GM12865 (cell line): ENCODE measurements at regions not wholly inside any gene's neighbourhood (a gene's known extent, or its start where the extent isn't known, plus 50 kb on each side); places are given as distances from the start of the nearest gene placed in this dataset.

Source experiments
- DNase-seq: peaks from one replicate; pipeline ENCODE4 v3.0.0; 2010; ENCODE audit warnings: low read depth
- H3K4me3 ChIP-seq: 2 replicates; pipeline ENCODE4 v1.5.1; 2011; ENCODE audit warnings: mild to moderate bottlenecking, low read depth, low read length, control low read depth
- CTCF ChIP-seq: IDR thresholded peaks from 2 replicates; pipeline ENCODE4 v1.5.1; 2011; ENCODE audit warnings: low read length, control low read depth, low read depth, inconsistent platforms; ENCODE audit not compliant: insufficient read depth; ENCODE audit errors: missing control alignments

GRCh38 chr4:33255094-33255493 lies 2534.9 kb downstream of the PCDH7 start:
- TF ChIP-seq CTCF = no peak
- H3K4me3 ChIP-seq = no peak overlapping the region
- DNase-seq = no peak

GRCh38 chr4:33255507-33255906 lies 2535.3 kb downstream of the PCDH7 start:
- no peak overlapping the region for H3K4me3 ChIP-seq
- no peak for TF ChIP-seq CTCF

GRCh38 chr4:33262824-33263223 lies 2542.7 kb downstream of the PCDH7 start:
- no peak for DNase-seq
- no peak for TF ChIP-seq CTCF
- H3K4me3 ChIP-seq = no peak overlapping the region

More at GRCh38 chr4:33255507-33255906, 2535.3 kb downstream of the PCDH7 start:
- no peak for DNase-seq

- TF ChIP-seq CTCF = no peak
- no peak overlapping the region for H3K4me3 ChIP-seq
- no peak for DNase-seq
Observed at GRCh38 chr4:33268776-33269175, 2548.6 kb downstream of the PCDH7 start.

GRCh38 chr4:33270403-33270802 lies 2550.2 kb downstream of the PCDH7 start:
- no peak for DNase-seq
- TF ChIP-seq CTCF = no peak

DNA sequence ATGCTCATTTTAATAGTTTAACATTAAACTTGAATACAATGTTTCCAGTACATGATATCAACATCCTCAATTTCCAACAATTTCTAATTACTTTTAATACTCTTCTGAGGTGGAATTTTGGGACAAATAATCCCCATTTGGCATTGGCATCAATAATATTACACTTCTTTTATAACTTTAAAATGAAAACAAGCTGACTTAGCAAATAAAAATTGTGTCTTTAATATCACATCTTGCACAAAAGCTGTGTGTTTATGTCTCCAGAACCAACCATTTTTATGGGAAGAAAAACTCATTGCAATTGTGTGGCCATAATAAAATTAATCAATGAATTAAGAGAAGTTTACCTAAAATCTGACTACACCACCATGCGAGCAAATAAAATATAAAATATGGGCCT lies 2552.6 kb downstream of the PCDH7 start:
- no peak for DNase-seq
- no peak overlapping the region for H3K4me3 ChIP-seq
- TF ChIP-seq CTCF = no peak

More at GRCh38 chr4:33270403-33270802, 2550.2 kb downstream of the PCDH7 start:
- no peak overlapping the region for H3K4me3 ChIP-seq

GRCh38 chr4:33283818-33284217 lies 2563.6 kb downstream of the PCDH7 start:
- DNase-seq = no peak
- no peak for TF ChIP-seq CTCF
- no peak overlapping the region for H3K4me3 ChIP-seq
